Right lobe of liver (tissue), 4 donors: ENCODE measurements at regions not wholly inside any gene's neighbourhood (a gene's known extent, or its start where the extent isn't known, plus 50 kb on each side); places are given as distances from the start of the nearest gene placed in this dataset.

ENCODE experiments used
- CTCF ChIP-seq, 4 donors: fragments of 200-600 bp in 3 of 4; fragments of 450-650 bp in 1 of 4; IDR thresholded peaks; one replicate each; pipeline versions ENCODE4 v1.5.1 to v1.8.0; 2016 to 2022; ENCODE audit warnings: antibody characterized with exemption in 4 of 4, mild to moderate bottlenecking in 2 of 4
- POLR2A ChIP-seq: fragments of 450-650 bp; IDR thresholded peaks from one replicate; pipeline ENCODE4 v1.6.1; 2017; ENCODE audit warnings: antibody characterized with exemption, mild to moderate bottlenecking
- donor health status: DM: no; HTN: no; CAD: no.
- donor health status: DM: no; HTN: no; CAD: no.
- donor health status: DM: no; HTN: yes; CAD: no.

GRCh38 chr22:34885852-34886251 lies 180.1 kb upstream of the ISX start:
- TF ChIP-seq CTCF (IDR thresholded peaks at IDR 0.05) = no peak
- no peak for TF ChIP-seq POLR2A
